EL (cell line): ENCODE measurements at regions not wholly inside any gene's neighbourhood (a gene's known extent, or its start where the extent isn't known, plus 50 kb on each side); places are given as distances from the start of the nearest gene placed in this dataset.
"Not testable (repeated sequence)": the region's sequence is repeated elsewhere in the genome, so short reads cannot be mapped to it uniquely, and the experiment has no call there.

Experiments used
- DNase-seq: peaks from one replicate; pipeline ENCODE4 v3.0.0-alpha.2; 2016

DNA sequence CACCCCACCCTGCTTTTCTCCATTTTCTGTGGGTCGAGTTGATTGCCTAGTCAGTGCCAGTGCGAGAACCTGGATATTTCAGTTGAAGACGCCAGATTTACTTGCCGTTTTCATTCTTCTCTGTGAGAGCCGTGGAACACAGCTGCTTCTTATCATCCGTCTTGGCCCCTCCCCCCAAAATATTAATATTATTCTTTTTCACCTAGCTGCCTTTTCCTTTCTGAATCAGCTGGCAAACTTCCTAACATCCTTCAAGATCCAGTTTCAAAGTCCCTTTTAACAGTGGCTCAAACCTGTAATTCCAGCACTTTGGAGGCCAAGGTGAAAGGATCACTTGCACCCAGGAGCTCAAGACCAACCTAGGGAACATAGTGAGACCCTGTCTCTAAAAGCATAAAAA, 117.1 kb upstream of the RASA1 start:
- DNase-seq: no peak

DNA sequence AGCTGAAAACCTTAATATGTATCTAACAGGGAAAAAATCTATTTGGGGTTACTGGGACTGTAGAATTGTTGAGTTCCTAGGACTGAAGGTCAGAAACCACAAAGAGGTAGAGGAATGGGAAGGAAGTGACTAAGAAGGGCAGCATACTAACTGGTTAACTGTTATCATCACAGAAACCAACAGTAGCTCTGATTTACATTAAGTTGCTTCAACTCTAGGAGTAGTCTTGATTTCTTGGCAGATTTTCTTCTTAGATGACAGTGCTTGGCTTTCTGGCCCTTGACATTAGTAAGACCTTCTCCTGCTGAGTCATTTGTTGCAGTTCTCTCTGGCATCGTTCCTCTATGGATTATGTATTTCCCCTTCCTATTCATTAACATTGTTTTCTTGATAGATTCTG, 116.1 kb upstream of the RASA1 start:
- peak; percentile 94 for DNase-seq

DNA sequence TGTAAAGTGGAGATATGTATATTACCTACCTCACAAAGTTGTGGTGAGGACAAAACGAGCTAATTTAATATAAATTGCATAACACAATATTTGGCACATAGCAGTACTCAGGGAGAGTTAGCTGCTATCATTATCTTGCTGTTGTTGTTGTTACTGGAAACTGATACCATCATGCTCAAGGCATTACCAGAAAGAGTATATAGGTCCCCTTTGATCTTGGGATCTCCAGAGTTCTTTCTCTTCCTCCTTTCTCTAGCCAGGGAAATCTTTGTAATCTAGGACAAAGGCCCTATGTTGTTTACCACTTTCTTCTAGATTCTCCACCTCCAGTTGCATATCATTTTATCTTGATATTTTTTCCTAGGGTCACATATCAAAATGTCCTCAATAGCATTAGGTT, 114.8 kb upstream of the RASA1 start:
- no peak for DNase-seq

DNA sequence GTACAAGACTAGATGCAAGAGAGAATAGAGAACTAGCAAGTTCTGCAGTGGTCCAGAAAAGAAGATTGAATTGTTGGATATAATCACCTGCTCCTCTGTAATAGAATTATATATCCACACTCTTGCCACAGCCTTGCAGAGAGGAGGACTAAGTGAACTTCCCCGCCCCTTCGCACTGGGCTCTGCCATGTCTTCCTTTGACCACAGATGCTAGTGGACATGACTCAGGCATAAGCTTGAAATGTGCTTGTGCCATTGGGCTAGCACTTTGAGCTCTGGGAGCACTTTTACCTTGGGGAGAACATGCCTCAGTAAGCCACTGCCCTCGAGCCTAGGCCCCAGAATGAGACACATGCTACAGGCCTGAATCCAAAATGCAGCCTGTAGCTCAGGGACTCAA, 113.5 kb upstream of the RASA1 start:
- peak; percentile 13 for DNase-seq

DNA sequence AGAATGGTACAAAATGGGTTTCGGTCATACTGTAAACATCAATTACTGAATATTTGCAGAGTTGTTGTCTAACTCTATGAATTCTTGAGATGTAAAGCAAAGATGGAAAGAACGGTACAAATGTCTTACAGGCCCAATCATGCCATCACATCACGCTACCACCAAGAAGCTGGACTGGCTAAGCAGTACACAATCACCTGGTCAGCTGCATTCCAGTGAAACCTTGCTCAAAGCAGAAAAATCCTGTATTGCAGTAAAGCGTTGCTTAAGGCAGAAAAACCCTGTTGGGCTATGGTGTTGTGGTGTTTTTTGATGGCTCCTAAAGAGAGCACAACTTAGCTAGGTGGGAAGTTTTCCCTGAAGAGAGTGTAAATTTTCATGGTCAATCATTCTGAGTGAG, 112.6 kb upstream of the RASA1 start:
- no peak for DNase-seq

DNA sequence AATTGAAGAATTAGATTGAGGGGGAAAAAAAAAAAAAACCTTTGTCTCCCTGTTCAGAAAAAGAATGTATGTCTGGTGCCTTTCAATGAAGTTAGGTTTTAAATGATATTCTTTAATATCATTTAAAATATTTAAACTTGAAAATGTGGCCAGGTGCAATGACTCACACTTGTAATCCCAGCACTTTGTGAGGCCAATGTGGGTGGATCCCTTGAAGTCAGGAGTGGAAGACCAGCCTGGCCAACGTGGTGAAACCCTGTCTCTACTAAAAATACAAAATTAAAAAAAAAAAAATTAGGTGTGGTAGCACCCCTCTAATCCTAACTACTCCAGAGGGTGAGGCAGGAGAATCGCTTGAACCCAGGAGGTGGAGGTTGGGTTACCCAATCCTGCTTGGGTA, 111.1 kb upstream of the RASA1 start:
- no peak for DNase-seq

DNA sequence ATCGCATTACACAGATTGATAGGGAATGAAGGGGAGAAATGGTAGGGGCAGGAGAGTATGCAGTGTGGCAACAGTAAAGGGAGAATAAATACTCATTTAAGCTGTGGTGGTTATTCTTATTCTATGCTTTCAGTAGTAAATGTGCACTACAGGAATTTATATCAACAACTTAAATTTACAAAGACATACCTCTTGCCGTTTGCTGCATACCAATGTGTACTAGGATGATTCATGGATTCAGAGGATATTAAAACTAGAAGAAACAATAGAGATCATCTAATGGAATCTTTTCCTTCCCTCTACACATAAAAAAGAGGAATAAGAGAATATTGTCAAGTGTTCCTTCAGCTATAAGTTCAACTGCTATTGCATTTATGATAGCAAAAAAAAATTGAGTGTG, 103.3 kb upstream of the RASA1 start:
- DNase-seq: no peak

DNA sequence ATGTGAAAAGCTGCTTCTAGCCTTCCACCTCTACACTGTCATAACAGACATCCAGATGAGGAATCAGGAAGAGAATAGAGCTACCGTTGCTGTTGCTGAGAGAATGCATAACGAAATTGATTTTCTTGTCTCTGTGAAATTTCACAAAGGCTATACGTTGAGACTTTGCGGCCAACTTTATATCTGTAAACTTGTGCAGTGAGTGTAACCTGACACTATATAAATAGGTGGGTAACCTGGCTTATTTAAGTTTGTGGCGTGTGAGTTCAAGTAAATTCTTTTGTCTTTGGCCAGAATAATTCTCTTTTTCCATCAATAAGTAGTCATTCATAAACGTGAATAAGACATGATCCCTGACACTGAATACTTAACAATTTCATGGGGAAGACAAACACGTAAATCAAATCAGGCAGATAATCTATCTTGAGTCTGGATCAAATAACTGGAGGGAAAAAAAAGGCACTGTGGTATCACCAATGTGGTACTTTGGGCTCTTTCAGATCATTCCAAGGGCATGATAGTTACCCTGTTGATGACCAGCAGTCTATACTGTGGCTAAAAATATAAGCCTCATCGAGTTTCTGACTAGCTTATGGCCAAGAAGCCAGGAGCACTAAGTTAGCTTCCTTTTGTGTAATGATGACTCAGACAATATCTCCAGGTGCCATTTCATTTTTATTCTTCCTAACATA, 98.2 kb upstream of the RASA1 start:
- no peak for DNase-seq

DNA sequence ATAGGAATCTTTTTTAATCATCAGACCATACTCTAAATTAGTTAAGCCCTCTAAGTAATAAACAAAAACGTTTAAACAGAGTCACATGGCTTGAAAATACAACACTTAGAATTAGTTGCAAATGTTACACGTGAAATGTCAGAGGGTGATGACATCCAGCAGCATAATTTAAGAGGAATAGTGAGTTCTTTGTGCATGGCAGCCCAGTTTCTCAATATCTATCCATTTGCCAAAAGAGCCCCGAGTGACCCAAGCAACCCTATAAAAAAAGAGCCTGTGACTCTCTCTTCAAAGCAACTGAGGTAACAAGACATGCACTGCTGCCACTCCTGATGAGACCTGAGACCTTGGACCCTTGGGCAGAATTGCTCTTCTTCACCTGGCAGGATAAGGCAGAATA, 96.9 kb upstream of the RASA1 start:
- DNase-seq: no peak

DNA sequence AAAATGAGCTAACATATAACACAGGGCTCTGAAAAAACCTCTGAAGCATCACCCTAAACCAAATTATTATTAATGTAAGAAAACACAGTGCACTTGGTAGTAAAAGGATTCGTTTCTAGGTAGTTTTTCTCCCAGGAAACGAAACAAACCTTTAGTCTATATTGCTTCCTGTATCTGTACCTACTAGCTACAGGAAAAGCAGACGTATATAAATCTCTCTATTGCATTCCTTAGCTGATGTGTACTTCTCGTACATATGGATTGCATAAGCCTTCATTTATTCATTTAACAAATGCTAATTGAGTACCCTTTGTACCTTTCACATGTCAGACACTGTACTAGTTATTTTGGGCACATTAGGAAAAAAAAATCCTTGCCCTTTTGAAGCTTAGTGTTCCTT, 85.0 kb upstream of the RASA1 start:
- no peak for DNase-seq

DNA sequence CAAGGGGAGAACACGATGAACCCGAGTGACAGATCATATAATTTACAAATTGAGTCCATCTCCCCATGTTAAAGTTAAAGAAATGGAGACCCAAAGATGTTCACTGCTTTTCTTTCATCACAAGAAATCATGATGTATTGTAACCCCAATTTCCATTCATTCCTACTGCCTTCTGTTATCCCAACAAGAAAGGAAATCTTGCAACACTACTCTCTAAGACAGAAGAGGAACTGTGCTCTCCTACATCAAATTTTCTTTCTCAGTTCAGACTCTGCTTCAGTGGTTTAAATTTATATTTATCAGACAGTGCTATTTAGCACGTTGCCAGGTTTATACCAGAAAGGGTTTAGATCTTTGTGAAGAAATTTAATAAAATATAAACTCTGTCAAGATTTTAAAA, 83.8 kb upstream of the RASA1 start:
- no peak for DNase-seq

DNA sequence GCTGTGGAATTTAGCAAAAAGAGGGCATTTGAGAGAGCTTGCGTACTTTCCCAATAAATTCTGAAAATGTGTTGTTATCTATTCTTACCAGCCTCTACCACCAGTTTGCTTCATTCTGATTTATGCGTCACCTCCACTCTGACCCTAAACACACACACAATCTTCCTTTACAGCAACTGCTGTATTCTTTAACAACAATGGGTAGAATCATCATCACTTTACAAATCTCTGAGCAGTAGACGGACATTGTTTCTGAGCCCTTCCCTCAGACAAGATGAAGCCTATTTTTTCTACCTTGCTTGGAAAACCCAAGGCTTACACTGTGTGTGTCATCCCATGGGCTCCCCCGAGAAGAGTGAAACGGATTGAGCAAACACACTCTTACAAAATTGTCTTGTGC, 83.1 kb upstream of the RASA1 start:
- DNase-seq: no peak

DNA sequence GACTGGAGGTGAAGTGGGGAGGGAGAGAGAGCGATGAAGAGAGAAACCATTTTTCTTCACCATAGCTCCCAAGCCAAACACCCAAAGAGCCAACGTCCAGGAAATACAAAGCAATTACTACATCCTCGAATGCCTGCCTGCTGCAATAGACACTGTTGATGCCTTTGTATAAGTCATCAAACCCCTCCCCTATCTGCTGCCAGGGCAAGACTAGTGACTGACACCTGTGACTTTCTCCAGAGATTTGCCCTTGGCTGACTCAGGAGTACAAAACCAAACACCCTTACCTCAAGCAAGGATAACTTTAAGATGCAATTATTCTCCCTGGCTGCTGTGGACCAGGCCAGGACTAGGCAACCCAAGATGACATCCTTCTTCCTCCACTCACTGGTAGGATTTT, 81.8 kb upstream of the RASA1 start:
- no peak for DNase-seq

DNA sequence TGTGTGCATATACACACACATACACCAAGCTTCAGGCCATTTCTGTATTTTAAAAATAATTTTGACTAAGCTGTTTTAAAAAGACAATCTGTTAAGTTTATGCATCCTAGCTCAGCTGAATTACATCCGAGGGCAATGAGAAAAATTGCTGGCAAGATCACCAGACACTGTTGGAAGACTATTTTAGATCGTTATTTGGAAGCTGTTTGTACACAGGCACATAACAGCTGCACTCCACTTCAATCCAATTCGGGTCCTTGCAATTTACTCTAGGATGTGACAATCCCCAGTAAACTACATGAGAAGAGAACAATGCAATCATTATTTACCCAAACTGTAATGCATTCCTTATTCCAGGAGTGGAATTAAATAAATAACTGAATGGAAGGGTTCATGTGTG, 79.3 kb upstream of the RASA1 start:
- DNase-seq: no peak

DNA sequence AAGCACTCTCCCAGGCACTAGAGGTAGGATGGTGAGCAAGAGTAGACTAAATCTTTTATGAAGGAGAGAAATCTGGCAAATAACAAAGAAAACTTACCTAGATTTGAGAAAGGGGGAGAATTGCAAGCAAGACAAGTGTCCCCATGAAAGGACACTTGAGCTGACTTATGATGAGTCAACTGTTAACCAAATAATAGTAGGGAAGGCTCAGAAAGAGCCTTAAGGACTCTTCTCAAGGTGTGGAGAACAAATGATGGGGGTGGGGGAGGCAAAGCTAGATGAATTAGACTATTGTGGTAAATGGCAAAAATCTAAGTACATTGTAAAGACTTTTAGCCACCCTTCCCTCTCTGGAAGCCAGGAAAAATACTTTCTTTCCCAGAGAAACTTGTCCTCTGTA, 77.6 kb upstream of the RASA1 start:
- DNase-seq: no peak

DNA sequence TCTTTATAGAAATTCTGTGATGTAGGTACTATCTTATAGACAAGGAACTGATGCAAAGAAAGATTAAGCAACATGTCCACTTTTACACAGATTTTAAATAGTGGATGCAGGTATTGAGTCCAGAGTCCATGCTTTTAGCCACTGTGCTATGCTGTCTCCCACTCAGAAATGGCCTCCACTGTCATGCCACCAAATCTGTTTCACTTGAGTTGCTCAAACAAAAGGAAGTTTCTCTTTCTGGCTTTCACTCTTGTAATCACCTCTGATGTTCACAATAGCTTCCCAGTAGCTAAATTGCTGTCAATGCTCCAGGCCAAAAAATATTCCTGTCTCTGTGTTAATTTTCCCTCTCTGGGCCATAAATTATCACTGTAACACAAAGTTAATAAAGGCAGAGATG, 77.0 kb upstream of the RASA1 start:
- DNase-seq: no peak

DNA sequence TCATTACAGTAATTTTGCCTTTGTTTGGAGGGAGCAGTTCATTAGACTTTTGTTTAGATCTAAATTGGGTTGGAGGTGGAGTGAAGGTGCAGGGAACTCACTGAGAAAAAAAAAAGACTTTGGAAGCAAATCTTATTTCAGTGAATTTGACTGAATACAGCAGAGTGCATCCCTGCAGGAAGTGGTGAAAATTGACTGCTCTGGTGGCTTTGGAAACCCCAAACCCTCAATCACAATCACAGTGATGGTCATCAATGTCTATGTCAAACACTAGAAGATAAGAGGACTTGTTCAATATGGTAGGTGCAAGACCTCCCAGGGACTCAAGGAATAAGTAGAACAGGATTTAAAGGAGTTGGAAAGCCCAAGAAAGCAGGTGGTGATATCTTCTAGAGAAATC, 76.0 kb upstream of the RASA1 start:
- no peak for DNase-seq

DNA sequence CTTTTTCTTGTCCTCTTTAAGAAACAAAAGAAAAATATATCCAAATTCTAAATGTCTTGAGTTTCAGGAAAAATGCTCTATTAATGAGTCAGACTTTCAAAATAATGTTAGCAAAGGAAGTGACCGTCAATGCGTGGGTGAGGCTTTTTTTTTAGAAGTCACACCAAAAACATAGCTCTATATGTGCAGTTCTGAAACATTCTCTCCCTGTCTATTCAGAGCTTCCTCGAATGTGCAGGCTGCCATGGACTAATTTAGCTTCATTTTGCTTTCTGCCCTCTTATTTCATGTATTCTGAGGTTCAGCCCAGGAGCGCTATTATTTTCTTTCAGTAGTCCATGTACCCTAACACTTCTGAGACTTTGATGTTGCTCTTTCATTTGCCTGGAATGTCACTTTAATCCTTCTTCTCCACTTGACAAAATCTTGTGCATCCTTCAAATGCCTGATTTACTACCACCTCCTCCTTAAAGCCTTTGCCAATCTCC, 72.5 kb upstream of the RASA1 start:
- DNase-seq: peak; percentile 77

DNA sequence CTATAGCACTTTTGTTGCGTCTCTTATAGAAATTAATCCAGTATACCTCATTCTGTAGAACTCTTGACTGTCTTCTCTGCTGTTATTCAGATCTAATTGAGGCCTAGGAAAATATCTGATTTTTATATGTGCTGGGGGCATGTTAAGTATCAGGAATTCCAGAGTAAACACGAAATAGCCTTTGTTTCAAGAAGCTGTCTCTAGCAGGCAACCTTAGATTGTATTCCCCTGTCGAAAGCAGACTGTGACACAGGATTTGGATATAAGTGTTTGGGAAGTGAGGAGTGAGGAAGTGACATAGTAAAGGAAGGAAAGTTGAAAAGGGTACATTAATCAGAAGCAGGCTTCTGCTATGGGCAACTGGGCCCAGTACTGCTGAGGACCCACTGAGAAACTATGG, 72.1 kb upstream of the RASA1 start:
- DNase-seq: peak; percentile 33

DNA sequence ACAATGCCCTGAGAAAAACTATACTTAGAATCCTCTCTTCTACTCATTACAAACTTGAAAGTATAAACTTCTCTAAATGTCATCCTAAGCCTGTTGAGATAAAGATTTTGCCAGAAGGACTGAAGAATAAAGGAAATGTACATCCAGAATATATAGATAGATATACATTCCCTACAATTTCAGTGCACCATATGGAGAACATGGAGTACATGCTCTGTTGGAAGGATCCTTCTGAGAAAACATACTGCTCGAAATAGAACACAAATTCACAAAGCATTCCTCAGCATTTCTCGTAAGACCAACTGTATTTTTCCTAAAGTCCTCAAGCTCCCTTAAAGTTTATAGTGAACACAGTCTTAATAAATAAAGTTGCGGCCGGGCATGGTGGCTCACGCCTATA, 69.7 kb upstream of the RASA1 start:
- no peak for DNase-seq

DNA sequence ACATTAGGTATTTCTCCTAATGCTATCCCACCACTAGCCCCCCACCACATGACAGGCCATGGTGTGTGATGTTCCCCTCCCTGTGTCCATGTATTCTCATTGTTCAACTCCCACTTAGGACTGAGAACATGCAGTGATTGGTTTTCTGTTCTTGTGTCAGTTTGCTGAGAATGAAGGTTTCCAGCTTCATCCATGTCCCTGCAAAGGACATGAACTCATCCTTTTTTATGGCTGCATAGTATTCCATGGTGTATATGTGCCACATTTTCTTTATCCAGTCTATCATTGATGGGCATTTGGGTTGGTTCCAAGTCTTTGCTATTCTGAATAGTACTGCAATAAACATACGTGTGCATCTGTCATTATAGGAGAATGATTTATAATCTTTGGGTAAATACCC, 68.4 kb upstream of the RASA1 start:
- not testable (repeated sequence) for DNase-seq

DNA sequence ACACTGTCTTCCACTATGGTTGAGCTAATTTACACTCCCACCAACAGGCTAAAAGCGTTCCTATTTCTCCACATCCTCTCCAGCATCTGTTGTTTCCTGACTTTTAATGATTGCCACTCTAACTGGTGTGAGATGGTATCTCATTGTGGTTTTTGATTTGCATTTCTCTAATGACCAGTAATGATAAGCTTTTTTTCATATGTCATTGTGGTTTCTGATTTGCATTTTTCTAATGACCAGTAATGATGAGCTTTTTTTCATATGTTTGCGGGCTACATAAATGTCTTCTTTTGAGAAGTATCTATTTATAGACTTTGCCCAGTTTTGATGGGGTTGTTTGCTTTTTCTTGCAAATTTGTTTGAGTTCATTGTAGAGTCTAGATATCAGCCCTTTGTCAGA, 68.0 kb upstream of the RASA1 start:
- DNase-seq: not testable (repeated sequence)

DNA sequence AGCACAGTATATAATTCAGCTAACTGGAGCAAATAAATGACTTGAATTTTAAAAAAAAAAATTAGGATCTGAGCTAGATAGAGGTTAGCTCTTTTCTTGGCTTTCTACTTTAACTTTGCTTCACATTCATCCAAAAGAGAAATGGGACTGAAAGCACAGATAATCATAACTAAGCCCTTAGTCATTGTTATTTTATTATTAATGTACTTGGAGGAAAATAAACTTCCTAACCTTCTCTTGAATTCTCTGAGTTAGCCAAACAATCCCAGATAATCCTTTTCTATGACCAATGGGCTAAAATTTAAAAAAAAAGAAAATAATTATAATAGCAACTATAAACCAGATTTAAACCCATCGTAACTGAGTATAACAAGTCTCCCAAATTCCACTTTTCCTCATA, 57.6 kb upstream of the RASA1 start:
- peak; percentile 44 for DNase-seq

DNA sequence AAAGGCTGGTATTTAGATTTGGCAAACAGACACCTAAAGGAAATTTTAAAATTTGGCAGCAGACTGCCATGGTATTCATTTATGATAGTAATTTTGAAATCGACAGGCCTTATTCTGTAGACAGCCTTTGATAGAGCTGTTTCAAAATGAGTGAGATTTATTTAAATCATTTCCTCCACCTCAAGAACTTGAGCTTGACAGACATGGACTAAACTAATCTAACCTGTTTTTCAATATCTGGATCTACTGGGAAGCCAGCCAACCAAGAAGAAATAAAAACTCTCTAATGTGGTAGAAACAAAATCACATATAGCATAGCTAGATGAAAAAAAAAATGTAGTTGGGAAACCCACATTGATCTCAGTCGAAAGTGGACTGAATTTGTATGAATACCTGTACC, 56.9 kb upstream of the RASA1 start:
- no peak for DNase-seq

DNA sequence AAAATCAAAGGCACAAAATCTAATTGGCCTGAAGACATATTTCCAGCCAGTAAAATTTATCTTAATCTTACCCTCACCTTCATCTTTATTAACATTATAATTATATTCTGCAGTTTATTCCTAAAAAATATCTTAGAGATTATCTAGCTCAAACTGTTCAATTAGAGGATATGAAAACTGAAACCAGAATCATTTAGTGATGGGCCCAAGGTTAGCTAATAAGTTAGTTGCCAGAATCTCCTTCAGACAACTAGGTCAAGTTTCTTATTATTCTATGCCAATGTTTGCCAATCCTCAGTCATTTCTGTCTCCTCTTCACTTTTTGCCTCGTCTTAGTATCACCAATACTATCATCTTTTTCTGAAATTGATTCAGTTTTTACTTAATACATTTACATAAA, 56.0 kb upstream of the RASA1 start:
- no peak for DNase-seq

DNA sequence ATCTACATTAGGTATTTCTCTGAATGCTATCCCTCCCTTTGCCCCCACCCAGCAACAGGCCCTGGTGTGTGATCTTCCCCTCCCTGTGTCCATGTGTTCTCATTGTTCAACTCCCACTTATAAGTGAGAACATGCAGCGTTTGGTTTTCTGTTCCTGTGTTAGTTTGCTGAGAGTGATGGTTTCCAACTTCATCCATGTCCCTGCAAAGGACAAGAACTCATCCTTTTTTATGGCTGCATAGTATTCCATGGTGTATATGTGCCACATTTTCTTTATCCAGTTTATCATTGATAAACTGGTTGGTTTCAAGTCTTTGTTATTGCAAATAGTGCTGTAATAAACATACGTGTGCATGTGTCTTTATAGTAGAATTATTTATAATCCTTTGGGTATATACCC, 55.5 kb upstream of the RASA1 start:
- not testable (repeated sequence) for DNase-seq
